ENCODE measurements at regions not wholly inside any gene's neighbourhood (a gene's known extent, or its start where the extent isn't known, plus 50 kb on each side); places are given as distances from the start of the nearest gene placed in this dataset.

GRCh38 chr3:102747611-102748010, 312.8 kb downstream of the ZPLD1 start:
- ChIA-PET POLR2A (no interaction called here), CTCF (interaction anchor here (1.1 kb wide), 1 partner anchor 75 kb away, joined by 3 read pairs; no protein-coding TSS in a partner anchor)
- TF ChIP-seq CTCF (IDR thresholded peaks at IDR 0.05; ENCODE audit: insufficient read depth, low read depth, low read length) = no peak
- no peak overlapping the region for H3K4me3 ChIP-seq (ENCODE audit: low read depth, low read length)
- no peaks in the 10 kb centered on the region for H3K27me3 ChIP-seq (ENCODE audit: control insufficient read depth, insufficient read depth, low read length)
- DNase-seq (ENCODE audit: low read depth) = no peak
- H3K36me3 ChIP-seq (ENCODE audit: control insufficient read depth, insufficient read depth, low read length) = no peaks in the 10 kb centered on the region

GRCh38 chr3:102748646-102749045, 313.8 kb downstream of the ZPLD1 start:
- H3K4me3 ChIP-seq (ENCODE audit: low read depth, low read length) = no peak overlapping the region
- no peak for DNase-seq (ENCODE audit: low read depth)
- TF ChIP-seq CTCF (IDR thresholded peaks at IDR 0.05; ENCODE audit: insufficient read depth, low read depth, low read length) = no peak
- POLR2A ChIA-PET = no interaction called here
- CTCF ChIA-PET = interaction anchor here (1.1 kb wide), 1 partner anchor 76 kb away, joined by 3 read pairs; no protein-coding TSS in a partner anchor
- H3K27me3 ChIP-seq (ENCODE audit: control insufficient read depth, insufficient read depth, low read length) = no peaks in the 10 kb centered on the region
- no peaks in the 10 kb centered on the region for H3K36me3 ChIP-seq (ENCODE audit: control insufficient read depth, insufficient read depth, low read length)

GRCh38 chr3:102750322-102750721, 315.5 kb downstream of the ZPLD1 start:
- no peak for DNase-seq (ENCODE audit: low read depth)
- POLR2A ChIA-PET = no interaction called here
- Histone ChIP-seq H3K27me3 (ENCODE audit: control insufficient read depth, insufficient read depth, low read length) (no peaks in the 10 kb centered on the region), H3K4me3 (ENCODE audit: low read depth, low read length) (no peak overlapping the region), H3K36me3 (ENCODE audit: control insufficient read depth, insufficient read depth, low read length) (no peaks in the 10 kb centered on the region)
- CTCF ChIA-PET = no interaction called here
- TF ChIP-seq CTCF (IDR thresholded peaks at IDR 0.05; ENCODE audit: insufficient read depth, low read depth, low read length) = no peak

GRCh38 chr3:102753901-102754300, 319.1 kb downstream of the ZPLD1 start:
- POLR2A ChIA-PET = no interaction called here
- Histone ChIP-seq H3K27me3 (ENCODE audit: control insufficient read depth, insufficient read depth, low read length) (no peaks in the 10 kb centered on the region), H3K36me3 (ENCODE audit: control insufficient read depth, insufficient read depth, low read length) (no peaks in the 10 kb centered on the region), H3K4me3 (ENCODE audit: low read depth, low read length) (no peak overlapping the region)
- no peak for DNase-seq (ENCODE audit: low read depth)
- CTCF ChIA-PET = no interaction called here
- TF ChIP-seq CTCF (IDR thresholded peaks at IDR 0.05; ENCODE audit: insufficient read depth, low read depth, low read length) = no peak

- CTCF ChIA-PET = no interaction called here
These were observed 321.9 kb downstream of the ZPLD1 start for GRCh38 chr3:102756706-102757105.

More at GRCh38 chr3:102756706-102757105, 321.9 kb downstream of the ZPLD1 start:
- POLR2A ChIA-PET = no interaction called here
- DNase-seq (ENCODE audit: low read depth) = no peak
- Histone ChIP-seq H3K4me3 (ENCODE audit: low read depth, low read length) (no peak overlapping the region), H3K36me3 (ENCODE audit: control insufficient read depth, insufficient read depth, low read length) (no peaks in the 10 kb centered on the region), H3K27me3 (ENCODE audit: control insufficient read depth, insufficient read depth, low read length) (no peaks in the 10 kb centered on the region)
- no peak for TF ChIP-seq CTCF (IDR thresholded peaks at IDR 0.05; ENCODE audit: insufficient read depth, low read depth, low read length)

Data from BJ (cell line).